C4-2B (cell line): ENCODE measurements at regions not wholly inside any gene's neighbourhood (a gene's known extent, or its start where the extent isn't known, plus 50 kb on each side); places are given as distances from the start of the nearest gene placed in this dataset.

Experiments
- CTCF ChIP-seq: fragments of 450-650 bp; conservative IDR thresholded peaks from 2 replicates; pipeline ENCODE4 v1.5.1; 2017; ENCODE audit warnings: mild to moderate bottlenecking
- ZFX ChIP-seq: fragments of 450-650 bp; IDR thresholded peaks from 2 replicates; pipeline ENCODE4 v1.6.1; 2017

DNA sequence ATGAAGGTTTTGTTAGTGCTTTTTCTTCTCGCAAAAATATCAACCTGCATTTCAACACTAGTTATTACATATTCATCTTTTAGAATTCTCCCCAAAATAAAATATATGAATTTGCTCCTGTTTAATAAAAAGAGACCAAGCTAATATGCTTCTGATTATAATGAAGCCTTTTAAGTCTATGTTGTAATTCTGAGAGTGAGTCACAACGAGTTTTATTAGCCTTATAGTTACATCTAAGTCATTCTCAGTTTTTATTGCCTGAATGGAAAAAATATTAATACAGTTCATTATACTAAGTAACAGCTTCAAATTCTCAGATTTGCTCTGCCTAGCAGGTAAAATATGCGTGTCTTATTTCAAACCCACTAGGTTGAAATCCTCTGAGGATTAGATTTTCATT, 152.4 kb upstream of the CELF2 start:
- TF ChIP-seq CTCF (no peak), ZFX (no peak)
